ENCODE measurements at regions not wholly inside any gene's neighbourhood (a gene's known extent, or its start where the extent isn't known, plus 50 kb on each side); places are given as distances from the start of the nearest gene placed in this dataset.

GRCh38 chr1:221622389-221622788 is 119.5 kb downstream of the DUSP10 start:
- ChIA-PET POLR2A (no interaction called here), CTCF (no interaction called here)
- no peak overlapping the region for H3K4me3 ChIP-seq (ENCODE audit: low read depth, low read length)
- no peak for TF ChIP-seq CTCF (IDR thresholded peaks at IDR 0.05; ENCODE audit: insufficient read depth, low read length, missing control alignments)
- DNase-seq (ENCODE audit: low read depth, low spot score), result no peak

- no peak overlapping the region for H3K4me3 ChIP-seq (ENCODE audit: low read depth, low read length)
- CTCF ChIA-PET, result interaction anchor here (0.8 kb wide), 1 partner anchor 12 kb away, joined by 3 read pairs; no protein-coding TSS in a partner anchor
- POLR2A ChIA-PET, result no interaction called here
- TF ChIP-seq CTCF (IDR thresholded peaks at IDR 0.05; ENCODE audit: insufficient read depth, low read length, missing control alignments), result no peak
- no peak for DNase-seq (ENCODE audit: low read depth, low spot score)
These were observed 116.9 kb downstream of the DUSP10 start for GRCh38 chr1:221625026-221625425.

GRCh38 chr1:221626041-221626440 is 115.8 kb downstream of the DUSP10 start:
- DNase-seq (ENCODE audit: low read depth, low spot score), result no peak
- TF ChIP-seq CTCF (IDR thresholded peaks at IDR 0.05; ENCODE audit: insufficient read depth, low read length, missing control alignments), result no peak
- ChIA-PET CTCF (no interaction called here), POLR2A (no interaction called here)
- H3K4me3 ChIP-seq (ENCODE audit: low read depth, low read length), result no peak overlapping the region

- DNase-seq (ENCODE audit: low read depth, low spot score), result no peak
- ChIA-PET POLR2A (no interaction called here), CTCF (no interaction called here)
- no peak for TF ChIP-seq CTCF (IDR thresholded peaks at IDR 0.05; ENCODE audit: insufficient read depth, low read length, missing control alignments)
- H3K4me3 ChIP-seq (ENCODE audit: low read depth, low read length), result no peak overlapping the region
These were observed 111.7 kb downstream of the DUSP10 start for GRCh38 chr1:221630236-221630635.

GRCh38 chr1:221631556-221631955 is 110.3 kb downstream of the DUSP10 start:
- CTCF ChIA-PET, result no interaction called here

GRCh38 chr1:221632072-221632471 is 109.8 kb downstream of the DUSP10 start:
- ChIA-PET POLR2A (no interaction called here), CTCF (no interaction called here)
- no peak for DNase-seq (ENCODE audit: low read depth, low spot score)
- TF ChIP-seq CTCF (IDR thresholded peaks at IDR 0.05; ENCODE audit: insufficient read depth, low read length, missing control alignments), result no peak
- no peak overlapping the region for H3K4me3 ChIP-seq (ENCODE audit: low read depth, low read length)

More at GRCh38 chr1:221631556-221631955, 110.3 kb downstream of the DUSP10 start:
- POLR2A ChIA-PET, result no interaction called here
- TF ChIP-seq CTCF (IDR thresholded peaks at IDR 0.05; ENCODE audit: insufficient read depth, low read length, missing control alignments), result no peak
- no peak for DNase-seq (ENCODE audit: low read depth, low spot score)
- H3K4me3 ChIP-seq (ENCODE audit: low read depth, low read length), result no peak overlapping the region

All from AG04449 (cell line).